ENCODE measurements at regions not wholly inside any gene's neighbourhood (a gene's known extent, or its start where the extent isn't known, plus 50 kb on each side); places are given as distances from the start of the nearest gene placed in this dataset.
A peak's percentile ranks its signal among the peaks of the same experiment; 100 is the strongest.

DNA sequence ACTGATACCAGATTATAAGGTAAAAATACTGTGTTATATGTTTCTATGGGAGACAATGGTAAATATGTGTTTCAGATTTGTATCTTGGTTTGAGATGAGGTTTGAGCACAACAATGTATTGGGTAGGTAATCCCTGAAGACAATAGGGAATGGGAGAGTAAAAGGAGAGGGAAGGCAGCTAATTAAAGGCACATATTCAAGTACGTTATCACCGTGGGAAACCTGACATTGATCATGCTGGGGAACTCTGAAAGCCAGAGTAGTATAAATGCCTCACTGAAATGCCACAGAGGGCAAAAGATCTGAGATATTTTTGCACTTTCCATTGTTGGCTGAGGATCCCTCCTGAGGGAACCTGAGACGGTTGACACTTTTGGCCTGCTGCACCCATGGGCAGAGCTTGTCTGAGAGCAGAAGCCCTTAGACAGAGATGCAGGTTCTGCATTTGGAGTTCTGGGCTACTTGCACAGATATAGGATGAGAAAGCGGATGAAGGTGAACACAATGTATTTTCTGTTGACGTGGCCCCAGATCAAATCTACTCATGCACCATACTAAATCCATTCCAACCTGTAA is 506.7 kb downstream of the PCDH18 start:
- Histone ChIP-seq H3K36me3 (ENCODE audit: control insufficient read depth, insufficient read depth, low read length) (no peaks in the 10 kb centered on the region), H3K9ac (ENCODE audit: insufficient read depth, low read length) (no peak overlapping the region), H3K4me3 (replicated peaks in 1 of 4; ENCODE audit: control extremely low read depth in 1 of 4, insufficient read depth in 1 of 4, low read depth in 3 of 4, low read length in 4 of 4) (no peak overlapping the region), H3K27me3 (ENCODE audit: control insufficient read depth, insufficient read depth, low read length) (no peaks in the 10 kb centered on the region), H2AFZ (ENCODE audit: low read length) (no peak overlapping the region), H4K20me1 (ENCODE audit: control insufficient read depth, extremely low read depth, insufficient read depth, low read length) (no peaks in the 10 kb centered on the region), H3K9me3 (ENCODE audit: control insufficient read depth, insufficient read depth, low read depth, low read length) (no peaks in the 10 kb centered on the region), H3K27ac (ENCODE audit: insufficient read depth, low read length) (no peak overlapping the region), H3K4me2 (ENCODE audit: extremely low read depth, insufficient read depth, low read length) (no peak overlapping the region), H3K4me1 (ENCODE audit: control insufficient read depth, extremely low read depth, insufficient read depth, low read length) (no peaks in the 10 kb centered on the region), H3K79me2 (ENCODE audit: control insufficient read depth, insufficient read depth, low read length) (no peaks in the 10 kb centered on the region)
- no peak for TF ChIP-seq EZH2 (IDR thresholded peaks at IDR 0.05; ENCODE audit: low read length, missing control alignments)
- TF ChIP-seq, protein P1, sequence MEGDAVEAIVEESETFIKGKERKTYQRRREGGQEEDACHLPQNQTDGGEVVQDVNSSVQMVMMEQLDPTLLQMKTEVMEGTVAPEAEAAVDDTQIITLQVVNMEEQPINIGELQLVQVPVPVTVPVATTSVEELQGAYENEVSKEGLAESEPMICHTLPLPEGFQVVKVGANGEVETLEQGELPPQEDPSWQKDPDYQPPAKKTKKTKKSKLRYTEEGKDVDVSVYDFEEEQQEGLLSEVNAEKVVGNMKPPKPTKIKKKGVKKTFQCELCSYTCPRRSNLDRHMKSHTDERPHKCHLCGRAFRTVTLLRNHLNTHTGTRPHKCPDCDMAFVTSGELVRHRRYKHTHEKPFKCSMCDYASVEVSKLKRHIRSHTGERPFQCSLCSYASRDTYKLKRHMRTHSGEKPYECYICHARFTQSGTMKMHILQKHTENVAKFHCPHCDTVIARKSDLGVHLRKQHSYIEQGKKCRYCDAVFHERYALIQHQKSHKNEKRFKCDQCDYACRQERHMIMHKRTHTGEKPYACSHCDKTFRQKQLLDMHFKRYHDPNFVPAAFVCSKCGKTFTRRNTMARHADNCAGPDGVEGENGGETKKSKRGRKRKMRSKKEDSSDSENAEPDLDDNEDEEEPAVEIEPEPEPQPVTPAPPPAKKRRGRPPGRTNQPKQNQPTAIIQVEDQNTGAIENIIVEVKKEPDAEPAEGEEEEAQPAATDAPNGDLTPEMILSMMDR (conservative IDR thresholded peaks at IDR 0.05 in 1 of 2, IDR thresholded peaks at IDR 0.05 in 1 of 2; ENCODE audit: low read depth in 1 of 2, low read length in 2 of 2), result no peak
- no peak for DNase-seq (ENCODE audit: low read depth in 2 of 2)

DNA sequence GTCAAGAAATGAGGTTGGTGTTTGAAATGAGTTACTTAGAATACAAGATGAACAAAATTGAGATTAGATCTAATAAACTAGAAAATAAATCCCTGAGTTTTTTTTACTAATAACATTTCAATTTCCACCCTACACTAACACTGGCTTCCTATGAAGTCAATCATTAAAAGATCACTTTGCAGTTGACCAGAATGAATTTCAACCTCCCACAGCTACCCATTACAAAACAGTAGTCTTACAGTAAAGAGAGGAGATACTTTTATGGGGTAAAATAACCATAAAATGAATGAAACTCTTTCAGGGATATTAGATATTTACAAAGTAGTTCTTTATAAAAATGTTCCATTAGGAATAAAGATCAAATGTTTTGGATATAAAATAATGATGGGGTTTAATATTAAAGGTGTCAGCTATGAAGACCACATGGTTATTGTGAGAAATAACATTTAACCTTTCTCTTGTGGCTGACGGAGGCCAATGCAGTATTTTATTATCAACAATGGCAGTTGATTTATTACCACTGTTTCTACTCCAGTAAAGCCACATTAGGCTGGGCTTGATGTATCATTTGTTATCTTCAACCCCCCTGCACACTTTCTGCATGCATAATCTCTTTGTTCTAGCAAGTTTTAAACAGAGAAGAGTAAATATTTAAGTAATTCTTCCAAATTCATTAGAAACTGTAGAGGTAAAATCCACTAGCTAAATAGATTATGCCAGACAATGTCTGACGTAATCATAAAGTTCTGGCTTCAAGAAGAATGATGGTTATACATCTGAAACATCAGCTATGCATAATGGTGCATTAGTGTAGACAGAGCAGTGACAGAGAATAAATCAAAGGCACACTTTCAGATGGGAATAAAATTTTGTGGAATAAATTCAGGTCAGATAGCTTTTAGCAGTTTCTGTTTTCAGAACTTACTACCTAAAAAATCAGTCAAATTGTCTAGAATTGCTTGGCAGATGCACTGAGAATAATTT is 516.6 kb downstream of the PCDH18 start:
- Histone ChIP-seq H3K9ac (ENCODE audit: insufficient read depth, low read length) (no peak overlapping the region), H3K27ac (ENCODE audit: insufficient read depth, low read length) (no peak overlapping the region), H3K79me2 (ENCODE audit: control insufficient read depth, insufficient read depth, low read length) (no peaks in the 10 kb centered on the region)

DNA sequence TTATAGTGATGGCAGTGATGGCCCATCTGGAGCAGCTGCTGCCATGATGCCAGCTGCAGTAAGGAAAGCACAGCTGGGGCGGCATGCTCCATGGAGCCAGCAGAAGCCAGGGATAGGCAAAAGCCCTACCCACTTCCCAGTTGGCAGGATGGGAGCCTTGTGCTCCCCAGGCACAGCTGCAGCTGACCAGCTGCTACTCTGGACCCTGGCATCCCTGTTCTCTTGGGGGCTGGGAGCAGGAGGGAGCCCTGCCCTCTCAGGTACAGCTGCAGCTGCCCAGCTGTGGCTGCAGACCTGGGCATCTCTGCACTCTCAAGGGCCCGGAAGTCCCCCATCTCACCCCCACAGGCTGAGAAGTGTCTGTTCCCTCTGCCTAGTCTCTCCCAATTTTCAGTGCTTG is 531.9 kb downstream of the PCDH18 start:
- Histone ChIP-seq H4K20me1 (ENCODE audit: control insufficient read depth, extremely low read depth, insufficient read depth, low read length) (no peaks in the 10 kb centered on the region), H3K4me3 (replicated peaks in 1 of 4; ENCODE audit: control extremely low read depth in 1 of 4, insufficient read depth in 1 of 4, low read depth in 3 of 4, low read length in 4 of 4) (no peak overlapping the region), H3K79me2 (ENCODE audit: control insufficient read depth, insufficient read depth, low read length) (no peaks in the 10 kb centered on the region), H2AFZ (ENCODE audit: low read length) (no peak overlapping the region), H3K9ac (ENCODE audit: insufficient read depth, low read length) (no peak overlapping the region), H3K27ac (ENCODE audit: insufficient read depth, low read length) (no peak overlapping the region), H3K9me3 (ENCODE audit: control insufficient read depth, insufficient read depth, low read depth, low read length) (no peaks in the 10 kb centered on the region), H3K4me2 (ENCODE audit: extremely low read depth, insufficient read depth, low read length) (no peak overlapping the region), H3K4me1 (ENCODE audit: control insufficient read depth, extremely low read depth, insufficient read depth, low read length) (no peaks in the 10 kb centered on the region), H3K27me3 (ENCODE audit: control insufficient read depth, insufficient read depth, low read length) (no peaks in the 10 kb centered on the region), H3K36me3 (ENCODE audit: control insufficient read depth, insufficient read depth, low read length) (no peaks in the 10 kb centered on the region)
- TF ChIP-seq EZH2 (IDR thresholded peaks at IDR 0.05; ENCODE audit: low read length, missing control alignments), result no peak
- TF ChIP-seq, protein P1 (conservative IDR thresholded peaks at IDR 0.05 in 1 of 2, IDR thresholded peaks at IDR 0.05 in 1 of 2; ENCODE audit: low read depth in 1 of 2, low read length in 2 of 2), result no peak
- DNase-seq (ENCODE audit: low read depth in 2 of 2), result no peak

More for the DNA sequence above, 516.6 kb downstream of the PCDH18 start:
- Histone ChIP-seq H3K4me2 (ENCODE audit: extremely low read depth, insufficient read depth, low read length) (no peak overlapping the region), H3K9me3 (ENCODE audit: control insufficient read depth, insufficient read depth, low read depth, low read length) (no peaks in the 10 kb centered on the region), H2AFZ (ENCODE audit: low read length) (no peak overlapping the region), H3K4me1 (ENCODE audit: control insufficient read depth, extremely low read depth, insufficient read depth, low read length) (no peaks in the 10 kb centered on the region), H3K36me3 (ENCODE audit: control insufficient read depth, insufficient read depth, low read length) (no peaks in the 10 kb centered on the region), H3K27me3 (ENCODE audit: control insufficient read depth, insufficient read depth, low read length) (no peaks in the 10 kb centered on the region), H4K20me1 (ENCODE audit: control insufficient read depth, extremely low read depth, insufficient read depth, low read length) (no peaks in the 10 kb centered on the region), H3K4me3 (replicated peaks in 1 of 4; ENCODE audit: control extremely low read depth in 1 of 4, insufficient read depth in 1 of 4, low read depth in 3 of 4, low read length in 4 of 4) (no peak overlapping the region)
- peak in 1 of 2 donors; percentile 38 for DNase-seq (ENCODE audit: low read depth in 2 of 2)
- TF ChIP-seq, protein P1 (conservative IDR thresholded peaks at IDR 0.05 in 1 of 2, IDR thresholded peaks at IDR 0.05 in 1 of 2; ENCODE audit: low read depth in 1 of 2, low read length in 2 of 2), result no peak
- TF ChIP-seq EZH2 (IDR thresholded peaks at IDR 0.05; ENCODE audit: low read length, missing control alignments), result no peak

Measured in fibroblast of lung (primary cell).